ENCODE measurements at regions not wholly inside any gene's neighbourhood (a gene's known extent, or its start where the extent isn't known, plus 50 kb on each side); places are given as distances from the start of the nearest gene placed in this dataset.

- Histone ChIP-seq H3K9me3 (no peaks in the 10 kb centered on the region), H3K4me3 (ENCODE audit: low read depth in 1 of 2, low read length in 1 of 2) (no peak overlapping the region), H3K36me3 (no peaks in the 10 kb centered on the region), H3K27ac (no peak overlapping the region), H3K27me3 (no peaks in the 10 kb centered on the region), H3K4me1 (ENCODE audit: control insufficient read depth in 1 of 2, insufficient read depth in 1 of 2, low read depth in 1 of 2, low read length in 1 of 2) (no peaks in the 10 kb centered on the region)
- TF ChIP-seq CTCF (IDR thresholded peaks at IDR 0.05): no peak
Observed at GRCh38 chr1:4152266-4152665, 252.2 kb upstream of the C1orf174 start.

- H3K9me3 ChIP-seq: no peaks in the 10 kb centered on the region
- no peaks in the 10 kb centered on the region for H3K4me1 ChIP-seq (ENCODE audit: control insufficient read depth in 1 of 2, insufficient read depth in 1 of 2, low read depth in 1 of 2, low read length in 1 of 2)
- H3K27me3 ChIP-seq: no peaks in the 10 kb centered on the region
- no peak for TF ChIP-seq CTCF (IDR thresholded peaks at IDR 0.05)
- no peak overlapping the region for H3K27ac ChIP-seq
- no peak overlapping the region for H3K4me3 ChIP-seq (ENCODE audit: low read depth in 1 of 2, low read length in 1 of 2)
- no peaks in the 10 kb centered on the region for H3K36me3 ChIP-seq
Observed at GRCh38 chr1:4153571-4153970, 253.5 kb upstream of the C1orf174 start.

- no peaks in the 10 kb centered on the region for H3K27me3 ChIP-seq
- H3K27ac ChIP-seq: no peak overlapping the region
- no peaks in the 10 kb centered on the region for H3K36me3 ChIP-seq
- H3K4me1 ChIP-seq (ENCODE audit: control insufficient read depth in 1 of 2, insufficient read depth in 1 of 2, low read depth in 1 of 2, low read length in 1 of 2): no peaks in the 10 kb centered on the region
- H3K9me3 ChIP-seq: no peaks in the 10 kb centered on the region
- no peak for TF ChIP-seq CTCF (IDR thresholded peaks at IDR 0.05)
- H3K4me3 ChIP-seq (ENCODE audit: low read depth in 1 of 2, low read length in 1 of 2): no peak overlapping the region
Observed at GRCh38 chr1:4156241-4156973, 256.3 kb upstream of the C1orf174 start.

- H3K4me1 ChIP-seq (ENCODE audit: control insufficient read depth in 1 of 2, insufficient read depth in 1 of 2, low read depth in 1 of 2, low read length in 1 of 2): no peaks in the 10 kb centered on the region
- no peak overlapping the region for H3K27ac ChIP-seq
- no peaks in the 10 kb centered on the region for H3K27me3 ChIP-seq
- H3K4me3 ChIP-seq (ENCODE audit: low read depth in 1 of 2, low read length in 1 of 2): no peak overlapping the region
- no peaks in the 10 kb centered on the region for H3K36me3 ChIP-seq
- TF ChIP-seq CTCF (IDR thresholded peaks at IDR 0.05): no peak
- H3K9me3 ChIP-seq: no peaks in the 10 kb centered on the region
Observed at GRCh38 chr1:4160181-4160580, 260.1 kb upstream of the C1orf174 start.

GRCh38 chr1:4161366-4162006 lies 261.4 kb upstream of the C1orf174 start:
- Histone ChIP-seq H3K27ac (no peak overlapping the region), H3K9me3 (no peaks in the 10 kb centered on the region), H3K4me1 (ENCODE audit: control insufficient read depth in 1 of 2, insufficient read depth in 1 of 2, low read depth in 1 of 2, low read length in 1 of 2) (no peaks in the 10 kb centered on the region), H3K27me3 (no peaks in the 10 kb centered on the region), H3K36me3 (no peaks in the 10 kb centered on the region), H3K4me3 (ENCODE audit: low read depth in 1 of 2, low read length in 1 of 2) (no peak overlapping the region)
- TF ChIP-seq CTCF (IDR thresholded peaks at IDR 0.05): no peak

All from neutrophil (primary cell).